Natural killer cell (primary cell): ENCODE measurements at regions not wholly inside any gene's neighbourhood (a gene's known extent, or its start where the extent isn't known, plus 50 kb on each side); places are given as distances from the start of the nearest gene placed in this dataset.
"Not testable (repeated sequence)": the region's sequence is repeated elsewhere in the genome, so short reads cannot be mapped to it uniquely, and the experiment has no call there.

Experiments
- ATAC-seq, 3 donors: fragments of 150-1000 bp in 2 of 3; fragments of 200-7000 bp in 1 of 3; cut with Tn5 transposase; 1 replicate in 1 of 3; 2 replicates in 2 of 3; pipeline ENCODE4 v1.10.0; 2021; ENCODE audit warnings: mild to moderate bottlenecking in 2 of 3, moderate library complexity in 2 of 3
- DNase-seq, 2 donors: peaks; one replicate each; pipeline versions ENCODE4 v3.0.0 to v3.0.0-alpha.2; 2013 to 2021; ENCODE audit warnings: mixed read lengths in 1 of 2
- H3K27ac ChIP-seq: one replicate; pipeline ENCODE4 v1.5.1; 2013; ENCODE audit warnings: mild to moderate bottlenecking, low read length
- H3K27me3 ChIP-seq: one replicate; pipeline ENCODE4 v1.6.1; 2013; ENCODE audit warnings: low read length; ENCODE audit not compliant: control insufficient read depth, insufficient read depth
- H3K36me3 ChIP-seq: one replicate; pipeline ENCODE4 v1.6.1; 2013; ENCODE audit warnings: low read length; ENCODE audit not compliant: control insufficient read depth, insufficient read depth
- H3K4me1 ChIP-seq: one replicate; pipeline ENCODE4 v1.6.1; 2013; ENCODE audit warnings: low read length; ENCODE audit not compliant: control insufficient read depth, insufficient read depth
- H3K4me3 ChIP-seq: one replicate; pipeline ENCODE4 v1.5.1; 2013; ENCODE audit warnings: low read length
- H3K9me3 ChIP-seq: one replicate; pipeline ENCODE4 v1.6.1; 2013; ENCODE audit warnings: low read length; ENCODE audit not compliant: control insufficient read depth, insufficient read depth
- H3K27ac Mint-ChIP-seq, 2 donors: one replicate each; pipeline ENCODE4 v1.8.0; 2022; ENCODE audit warnings: mild to moderate bottlenecking in 2 of 2, mixed read lengths in 2 of 2, moderate library complexity in 1 of 2
- H3K27me3 Mint-ChIP-seq, 2 donors: one replicate each; pipeline ENCODE4 v1.8.0; 2022; ENCODE audit warnings: low read depth in 2 of 2, mixed read lengths in 2 of 2
- H3K36me3 Mint-ChIP-seq: one replicate; pipeline ENCODE4 v1.8.0; 2022; ENCODE audit warnings: mixed read lengths
- H3K4me1 Mint-ChIP-seq, 2 donors: one replicate each; pipeline ENCODE4 v1.8.0; 2022; ENCODE audit warnings: mixed read lengths in 2 of 2
- H3K4me3 Mint-ChIP-seq: one replicate; pipeline ENCODE4 v1.8.0; 2022; ENCODE audit warnings: mild to moderate bottlenecking, moderate library complexity, mixed read lengths
- H3K9me3 Mint-ChIP-seq, 2 donors: one replicate each; pipeline ENCODE4 v1.8.0; 2022; ENCODE audit warnings: mixed read lengths in 2 of 2
- CTCF ChIP-seq: fragments of 200-600 bp; IDR thresholded peaks from one replicate; pipeline ENCODE4 v1.8.0; 2022; ENCODE audit warnings: antibody characterized with exemption
- WGBS: methylation state at CpG from one replicate; pipeline ENCODE4 v1.1.7; 2013; ENCODE audit warnings: missing lambda C conversion rate; ENCODE audit not compliant: insufficient coverage; 5-methylcytosine and 5-hydroxymethylcytosine counted together
- intact Hi-C: fragments of 100-400 bp; cut with micrococcal nuclease; formaldehyde crosslinking; loops from one replicate; pipeline ENCODE4 v1.14.2; 2022

- Histone ChIP-seq H3K4me3 (no peak overlapping the region), H3K4me1 (no peaks in the 10 kb centered on the region), H3K36me3 (no peaks in the 10 kb centered on the region), H3K27me3 (no peaks in the 10 kb centered on the region), H3K9me3 (no peaks in the 10 kb centered on the region), H3K27ac (no peak overlapping the region)
- TF ChIP-seq CTCF = no peak
- Mint-ChIP-seq H3K27ac (no peak overlapping the region), H3K4me3 (no peak overlapping the region), H3K36me3 (no peaks in the 10 kb centered on the region), H3K27me3 (no peaks in the 10 kb centered on the region), H3K4me1 (peaks cover 0 to 5% of the 10 kb centered on the region in 2 donors), H3K9me3 (no peaks in the 10 kb centered on the region)
- intact Hi-C loops = no loop called here
- DNase-seq = no peak
- ATAC-seq = no peak
Observed at GRCh38 chr9:111744363-111744762, 50.4 kb downstream of the SHOC1 start.

DNA sequence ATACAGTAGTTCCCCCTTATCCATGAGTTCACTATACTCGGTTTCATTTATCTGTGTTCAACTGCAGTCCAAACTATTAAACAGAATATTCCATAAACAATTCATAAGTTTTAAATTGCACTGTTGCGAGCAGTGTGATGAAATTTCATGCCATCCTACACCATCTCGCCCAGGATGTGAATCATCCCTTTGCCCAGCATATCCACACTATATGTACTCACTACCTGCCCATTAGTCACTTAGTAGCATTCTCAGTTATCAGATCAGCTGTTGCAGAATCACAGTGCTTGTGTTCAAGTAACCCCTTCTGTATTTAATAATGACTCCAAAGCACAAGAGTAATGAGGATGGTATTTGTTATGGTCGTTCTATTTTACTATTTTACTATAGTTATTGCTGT, 51.5 kb downstream of the SHOC1 start:
- no peaks in the 10 kb centered on the region for H3K4me1 ChIP-seq
- H3K9me3 Mint-ChIP-seq = no peaks in the 10 kb centered on the region
- peaks cover 0 to 5% of the 10 kb centered on the region in 2 donors for H3K4me1 Mint-ChIP-seq
- no peak overlapping the region for H3K4me3 ChIP-seq
- 89% methylated on average over 3 of the region's 4 CpGs for WGBS
- no peaks in the 10 kb centered on the region for H3K36me3 Mint-ChIP-seq
- no peak overlapping the region for H3K27ac Mint-ChIP-seq
- no peak for TF ChIP-seq CTCF
- H3K4me3 Mint-ChIP-seq = no peak overlapping the region
- H3K27me3 Mint-ChIP-seq = no peaks in the 10 kb centered on the region
- no peak overlapping the region for H3K27ac ChIP-seq
- H3K9me3 ChIP-seq = no peaks in the 10 kb centered on the region
- no peaks in the 10 kb centered on the region for H3K27me3 ChIP-seq
- DNase-seq (no peak), ATAC-seq (no peak)
- no peaks in the 10 kb centered on the region for H3K36me3 ChIP-seq
- intact Hi-C loops = no loop called here

GRCh38 chr9:111740739-111741138, 54.0 kb downstream of the SHOC1 start:
- Histone ChIP-seq H3K4me1 (no peaks in the 10 kb centered on the region), H3K36me3 (no peaks in the 10 kb centered on the region), H3K27me3 (no peaks in the 10 kb centered on the region), H3K9me3 (no peaks in the 10 kb centered on the region), H3K27ac (no peak overlapping the region), H3K4me3 (no peak overlapping the region)
- no peaks in the 10 kb centered on the region for H3K27me3 Mint-ChIP-seq
- no peak for TF ChIP-seq CTCF
- intact Hi-C loops = no loop called here
- peaks cover 0 to 5% of the 10 kb centered on the region in 2 donors for H3K4me1 Mint-ChIP-seq
- no peak overlapping the region for H3K4me3 Mint-ChIP-seq
- H3K27ac Mint-ChIP-seq = no peak overlapping the region
- peaks cover 0 to 2% of the 10 kb centered on the region in 2 donors for H3K9me3 Mint-ChIP-seq
- WGBS = 97% methylated on average over 15 of the region's 19 CpGs
- H3K36me3 Mint-ChIP-seq = peaks cover 11% of the 10 kb centered on the region
- no peak for ATAC-seq
- no peak for DNase-seq

GRCh38 chr9:111736714-111737113, 58.0 kb downstream of the SHOC1 start:
- intact Hi-C loops = no loop called here
- Histone ChIP-seq H3K9me3 (no peaks in the 10 kb centered on the region), H3K27ac (no peak overlapping the region), H3K4me3 (no peak overlapping the region), H3K27me3 (no peaks in the 10 kb centered on the region), H3K36me3 (no peaks in the 10 kb centered on the region), H3K4me1 (no peaks in the 10 kb centered on the region)
- Mint-ChIP-seq H3K27ac (no peak overlapping the region), H3K4me3 (no peak overlapping the region), H3K27me3 (no peaks in the 10 kb centered on the region), H3K36me3 (peaks cover 11% of the 10 kb centered on the region), H3K4me1 (no peaks in the 10 kb centered on the region), H3K9me3 (peaks cover 0 to 2% of the 10 kb centered on the region in 2 donors)
- TF ChIP-seq CTCF = no peak
- ATAC-seq (no peak), DNase-seq (no peak)

DNA sequence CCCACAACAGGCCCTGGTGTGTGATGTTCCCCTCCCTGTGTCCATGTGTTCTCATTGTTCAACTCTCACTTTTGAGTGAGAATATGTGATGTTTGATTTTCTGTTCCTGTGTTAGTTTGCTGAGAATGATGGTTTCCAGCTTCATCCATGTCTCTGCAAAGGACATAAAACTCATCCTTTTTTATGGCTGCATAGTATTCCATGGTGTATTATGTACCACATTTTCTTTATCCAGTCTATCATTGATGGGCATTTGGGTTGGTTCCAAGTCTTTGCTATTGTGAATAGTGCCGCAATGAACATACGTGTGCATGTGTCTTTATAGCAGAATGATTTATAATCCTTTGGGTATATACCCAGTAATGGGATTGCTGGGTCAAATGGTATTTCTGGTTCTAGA, 59.4 kb downstream of the SHOC1 start:
- H3K36me3 Mint-ChIP-seq = peaks cover 11% of the 10 kb centered on the region
- H3K4me3 Mint-ChIP-seq, H3K4me1 ChIP-seq, H3K9me3 Mint-ChIP-seq, H3K4me3 ChIP-seq, H3K27ac ChIP-seq, intact Hi-C loops, DNase-seq, H3K27ac Mint-ChIP-seq, H3K36me3 ChIP-seq, H3K9me3 ChIP-seq, H3K4me1 Mint-ChIP-seq, H3K27me3 ChIP-seq, ATAC-seq, H3K27me3 Mint-ChIP-seq: not testable (repeated sequence)
- WGBS = no CpG with 5 or more reads among the region's 2 CpGs
